ENCODE measurements at regions not wholly inside any gene's neighbourhood (a gene's known extent, or its start where the extent isn't known, plus 50 kb on each side); places are given as distances from the start of the nearest gene placed in this dataset.

DNA sequence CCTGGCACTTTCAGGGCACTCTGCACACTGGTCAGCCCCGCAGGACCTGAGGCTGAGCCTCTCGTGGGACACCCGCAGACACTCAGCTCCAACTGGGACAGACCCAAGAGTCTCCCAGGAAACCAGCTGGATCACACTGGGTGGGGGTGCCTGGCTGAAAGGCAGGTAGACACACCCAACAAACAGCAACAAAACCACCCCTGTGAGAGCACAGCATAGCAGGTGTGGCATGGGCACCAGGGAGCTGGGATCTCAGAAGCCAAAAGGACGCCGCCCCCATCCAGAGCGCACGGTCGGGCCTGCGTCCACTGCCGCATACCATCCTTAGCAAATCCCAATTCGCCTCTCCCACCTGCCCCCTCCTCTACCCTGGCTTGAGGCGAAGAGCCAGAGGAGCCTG is 154.2 kb upstream of the LINGO1 start:
- no peaks in the 10 kb centered on the region for H3K27me3 ChIP-seq (ENCODE audit: control insufficient read depth, insufficient read depth, low read length)
- H3K27ac ChIP-seq (ENCODE audit: low read depth in 2 of 2, low read length in 2 of 2) = no peak overlapping the region
- no peak for FAIRE-seq
- intact Hi-C loops (cut with DNase I) = no loop called here
- H3K9me3 ChIP-seq (ENCODE audit: control insufficient read depth in 2 of 3, insufficient read depth in 1 of 3, low read length in 3 of 3) = no peaks in the 10 kb centered on the region
- no peaks in the 10 kb centered on the region for H3K4me1 ChIP-seq (ENCODE audit: control insufficient read depth in 2 of 3, insufficient read depth in 2 of 3, low read depth in 1 of 3, low read length in 3 of 3)
- no peak overlapping the region for H3K9ac ChIP-seq (ENCODE audit: low read length in 3 of 3)
- no peaks in the 10 kb centered on the region for H3K36me3 ChIP-seq (ENCODE audit: control insufficient read depth in 2 of 3, insufficient read depth in 3 of 3, low read length in 3 of 3)
- TF ChIP-seq, protein P1, sequence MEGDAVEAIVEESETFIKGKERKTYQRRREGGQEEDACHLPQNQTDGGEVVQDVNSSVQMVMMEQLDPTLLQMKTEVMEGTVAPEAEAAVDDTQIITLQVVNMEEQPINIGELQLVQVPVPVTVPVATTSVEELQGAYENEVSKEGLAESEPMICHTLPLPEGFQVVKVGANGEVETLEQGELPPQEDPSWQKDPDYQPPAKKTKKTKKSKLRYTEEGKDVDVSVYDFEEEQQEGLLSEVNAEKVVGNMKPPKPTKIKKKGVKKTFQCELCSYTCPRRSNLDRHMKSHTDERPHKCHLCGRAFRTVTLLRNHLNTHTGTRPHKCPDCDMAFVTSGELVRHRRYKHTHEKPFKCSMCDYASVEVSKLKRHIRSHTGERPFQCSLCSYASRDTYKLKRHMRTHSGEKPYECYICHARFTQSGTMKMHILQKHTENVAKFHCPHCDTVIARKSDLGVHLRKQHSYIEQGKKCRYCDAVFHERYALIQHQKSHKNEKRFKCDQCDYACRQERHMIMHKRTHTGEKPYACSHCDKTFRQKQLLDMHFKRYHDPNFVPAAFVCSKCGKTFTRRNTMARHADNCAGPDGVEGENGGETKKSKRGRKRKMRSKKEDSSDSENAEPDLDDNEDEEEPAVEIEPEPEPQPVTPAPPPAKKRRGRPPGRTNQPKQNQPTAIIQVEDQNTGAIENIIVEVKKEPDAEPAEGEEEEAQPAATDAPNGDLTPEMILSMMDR (IDR thresholded peaks at IDR 0.05; ENCODE audit: borderline replicate concordance, extremely low read depth, insufficient read depth) = no peak
- no peak overlapping the region for H3K4me3 ChIP-seq (ENCODE audit: low read length in 3 of 3)
- DNase-seq = no peak

- Histone ChIP-seq H3K4me1 (ENCODE audit: control insufficient read depth in 2 of 3, insufficient read depth in 2 of 3, low read depth in 1 of 3, low read length in 3 of 3) (no peaks in the 10 kb centered on the region), H3K9ac (ENCODE audit: low read length in 3 of 3) (no peak overlapping the region), H3K4me3 (ENCODE audit: low read length in 3 of 3) (no peak overlapping the region), H3K36me3 (ENCODE audit: control insufficient read depth in 2 of 3, insufficient read depth in 3 of 3, low read length in 3 of 3) (no peaks in the 10 kb centered on the region), H3K27me3 (ENCODE audit: control insufficient read depth, insufficient read depth, low read length) (no peaks in the 10 kb centered on the region), H3K9me3 (ENCODE audit: control insufficient read depth in 2 of 3, insufficient read depth in 1 of 3, low read length in 3 of 3) (no peaks in the 10 kb centered on the region), H3K27ac (ENCODE audit: low read depth in 2 of 2, low read length in 2 of 2) (no peak overlapping the region)
- FAIRE-seq (no peak), DNase-seq (no peak)
- TF ChIP-seq, protein P1 (IDR thresholded peaks at IDR 0.05; ENCODE audit: borderline replicate concordance, extremely low read depth, insufficient read depth) = no peak
- intact Hi-C loops (cut with DNase I) = no loop called here
These were observed 153.6 kb upstream of the LINGO1 start for GRCh38 chr15:77786181-77786890.

DNA sequence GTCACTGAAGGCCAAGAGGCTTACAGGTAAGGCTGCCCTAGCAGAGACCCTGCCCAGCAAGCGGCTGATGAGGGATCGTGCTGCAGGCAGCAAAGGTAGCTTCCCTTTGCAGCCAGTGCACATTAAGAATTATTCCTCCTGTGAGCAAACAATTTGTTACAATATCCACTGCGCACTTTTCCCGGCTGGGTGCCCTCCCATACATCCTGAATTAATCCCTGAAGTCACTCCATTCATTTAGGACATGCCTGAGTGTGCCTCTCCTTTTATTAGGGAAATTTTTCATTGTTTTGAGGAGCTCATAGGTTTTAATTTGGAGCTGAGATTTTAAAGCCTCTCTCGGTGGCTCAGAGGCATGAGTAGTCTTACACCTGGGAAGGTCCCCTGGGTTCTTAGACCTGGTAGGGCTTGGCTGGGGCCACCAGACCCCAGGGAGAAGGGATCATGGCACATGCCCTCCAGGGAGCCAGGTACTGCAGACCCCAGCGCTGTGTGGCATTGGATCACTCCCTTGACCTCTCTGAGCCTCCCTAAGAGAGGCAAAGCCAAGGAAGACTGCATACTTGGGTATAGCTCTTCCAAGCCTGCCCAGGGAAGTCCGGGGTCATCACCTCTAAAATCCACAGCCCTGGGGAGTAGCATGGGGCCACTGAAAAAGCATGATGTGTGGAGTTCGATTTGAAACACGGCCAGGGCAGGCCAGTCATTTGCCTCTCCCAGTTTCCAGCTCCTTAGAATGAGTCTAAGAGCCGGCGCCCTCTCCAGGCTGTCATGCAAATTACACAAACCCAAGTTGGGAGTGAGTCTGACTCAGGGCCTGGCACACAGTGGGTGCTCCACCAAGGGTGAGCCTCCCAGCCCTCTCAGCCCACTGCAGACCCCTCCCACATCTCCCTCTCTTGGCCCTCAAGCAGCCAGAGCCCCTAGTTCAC is 151.9 kb upstream of the LINGO1 start:
- no peak overlapping the region for H3K27ac ChIP-seq (ENCODE audit: low read depth in 2 of 2, low read length in 2 of 2)
- FAIRE-seq (no peak), DNase-seq (no peak)
- no peak overlapping the region for H3K9ac ChIP-seq (ENCODE audit: low read length in 3 of 3)
- TF ChIP-seq, protein P1 (IDR thresholded peaks at IDR 0.05; ENCODE audit: borderline replicate concordance, extremely low read depth, insufficient read depth) = peak; percentile 6
- H3K36me3 ChIP-seq (ENCODE audit: control insufficient read depth in 2 of 3, insufficient read depth in 3 of 3, low read length in 3 of 3) = no peaks in the 10 kb centered on the region
- H3K27me3 ChIP-seq (ENCODE audit: control insufficient read depth, insufficient read depth, low read length) = no peaks in the 10 kb centered on the region
- intact Hi-C loops (cut with DNase I) = no loop called here
- H3K9me3 ChIP-seq (ENCODE audit: control insufficient read depth in 2 of 3, insufficient read depth in 1 of 3, low read length in 3 of 3) = peaks cover 0 to 7% (median 0%) of the 10 kb centered on the region in 3 donors
- H3K4me1 ChIP-seq (ENCODE audit: control insufficient read depth in 2 of 3, insufficient read depth in 2 of 3, low read depth in 1 of 3, low read length in 3 of 3) = no peaks in the 10 kb centered on the region
- no peak overlapping the region for H3K4me3 ChIP-seq (ENCODE audit: low read length in 3 of 3)

Measured in kidney (tissue), 13 donors.